Caco-2 (cell line): ENCODE measurements at regions not wholly inside any gene's neighbourhood (a gene's known extent, or its start where the extent isn't known, plus 50 kb on each side); places are given as distances from the start of the nearest gene placed in this dataset.

ENCODE experiments used
- BruUV-seq: library from RNA; stranded (reverse); fragments of 400-500 nt; replicated peaks from 2 replicates; lab custom pipeline; 2021; lab: Mats Ljungman, UMichigan
- CTCF ChIA-PET: fragments of 300-600 bp; sonication (Branson Sonifier 250); formaldehyde crosslinking; loops from one replicate; lab custom pipeline; 2022; ENCODE audit warnings: antibody characterized with exemption; lab: Charles Lee
- POLR2A ChIA-PET: fragments of 300-600 bp; sonication (Branson Sonifier 250); formaldehyde crosslinking; loops from one replicate; lab custom pipeline; 2022; ENCODE audit warnings: antibody characterized with exemption; lab: Charles Lee
- DNase-seq, 2 experiments: peaks; one replicate each; pipeline versions ENCODE4 v3.0.0 to v3.0.0-alpha.2; 2020 to 2022
- H3K27me3 ChIP-seq: replicated peaks from 2 replicates; pipeline ENCODE4 v1.6.0; 2011; ENCODE audit warnings: low read length; ENCODE audit not compliant: control insufficient read depth, insufficient read depth
- H3K36me3 ChIP-seq: 2 replicates; pipeline ENCODE4 v1.5.1; 2011; ENCODE audit warnings: low read length; ENCODE audit not compliant: control insufficient read depth, insufficient read depth
- H3K4me1 ChIP-seq: fragments of 250-450 bp; sonication (Bioruptor Pico); 2 replicates; pipeline ENCODE4 v1.5.1; 2020; ENCODE audit warnings: mild to moderate bottlenecking
- H3K4me3 ChIP-seq: 2 replicates; pipeline ENCODE4 v1.5.1; 2011; ENCODE audit warnings: low read depth, mild to moderate bottlenecking, control low read depth, low read length
- H3K9me3 ChIP-seq: fragments of 250-450 bp; sonication (Bioruptor Pico); 2 replicates; pipeline ENCODE4 v1.5.1; 2020; ENCODE audit warnings: mild to moderate bottlenecking, moderate library complexity
- H3K27ac Mint-ChIP-seq: one replicate; pipeline ENCODE4 v1.8.0; 2022; ENCODE audit warnings: mixed read lengths; ENCODE audit not compliant: unreplicated experiment
- H3K27me3 Mint-ChIP-seq: one replicate; pipeline ENCODE4 v1.8.0; 2022; ENCODE audit warnings: mixed read lengths; ENCODE audit not compliant: insufficient read depth, unreplicated experiment
- H3K36me3 Mint-ChIP-seq: one replicate; pipeline ENCODE4 v1.8.0; 2022; ENCODE audit warnings: mild to moderate bottlenecking, mixed read lengths; ENCODE audit not compliant: insufficient read depth, unreplicated experiment
- H3K4me1 Mint-ChIP-seq: one replicate; pipeline ENCODE4 v1.8.0; 2022; ENCODE audit warnings: low read depth, mixed read lengths; ENCODE audit not compliant: unreplicated experiment
- H3K4me3 Mint-ChIP-seq: one replicate; pipeline ENCODE4 v1.8.0; 2022; ENCODE audit warnings: mild to moderate bottlenecking, moderate library complexity, mixed read lengths; ENCODE audit not compliant: unreplicated experiment
- H3K9me3 Mint-ChIP-seq: one replicate; pipeline ENCODE4 v1.8.0; 2022; ENCODE audit warnings: mixed read lengths; ENCODE audit not compliant: unreplicated experiment
- intact Hi-C: fragments of 100-400 bp; cut with micrococcal nuclease; formaldehyde crosslinking; loops from one replicate; pipeline ENCODE4 v1.10.0; 2022; ENCODE audit not compliant: unreplicated experiment
- TF ChIP-seq, protein P1 (sequence below), 2 experiments: fragments of 200-600 bp in 1 of 2; IDR thresholded peaks; 1 replicate in 1 of 2; 2 replicates in 1 of 2; pipeline versions ENCODE4 v1.5.1 to v1.8.0; 2011 to 2022; ENCODE audit warnings: antibody characterized with exemption in 1 of 2, control low read depth in 1 of 2, inconsistent platforms in 1 of 2, low read depth in 1 of 2, low read length in 1 of 2, mild to moderate bottlenecking in 1 of 2, moderate library complexity in 1 of 2; ENCODE audit not compliant: insufficient read depth in 1 of 2, severe bottlenecking in 1 of 2, unreplicated experiment in 1 of 2

DNA sequence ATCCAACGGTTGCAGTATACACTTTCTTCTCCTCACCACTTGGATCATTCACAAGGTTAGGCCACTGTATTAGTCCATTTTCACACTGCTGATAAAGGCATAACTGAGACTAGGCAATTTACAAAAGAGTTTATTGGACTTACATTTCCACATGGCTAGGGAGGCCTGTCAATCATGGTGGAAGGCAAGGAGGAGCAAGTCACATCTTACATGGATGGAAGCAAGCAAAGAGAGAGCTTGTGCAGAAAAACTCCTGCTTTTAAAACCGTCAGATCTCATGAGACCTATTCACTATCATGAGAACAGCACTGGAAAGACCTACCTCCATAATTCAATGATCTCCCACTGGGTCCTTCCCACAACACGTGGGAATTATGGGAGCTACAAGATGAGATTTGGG, 81.8 kb upstream of the DAP start:
- TF ChIP-seq, protein P1, sequence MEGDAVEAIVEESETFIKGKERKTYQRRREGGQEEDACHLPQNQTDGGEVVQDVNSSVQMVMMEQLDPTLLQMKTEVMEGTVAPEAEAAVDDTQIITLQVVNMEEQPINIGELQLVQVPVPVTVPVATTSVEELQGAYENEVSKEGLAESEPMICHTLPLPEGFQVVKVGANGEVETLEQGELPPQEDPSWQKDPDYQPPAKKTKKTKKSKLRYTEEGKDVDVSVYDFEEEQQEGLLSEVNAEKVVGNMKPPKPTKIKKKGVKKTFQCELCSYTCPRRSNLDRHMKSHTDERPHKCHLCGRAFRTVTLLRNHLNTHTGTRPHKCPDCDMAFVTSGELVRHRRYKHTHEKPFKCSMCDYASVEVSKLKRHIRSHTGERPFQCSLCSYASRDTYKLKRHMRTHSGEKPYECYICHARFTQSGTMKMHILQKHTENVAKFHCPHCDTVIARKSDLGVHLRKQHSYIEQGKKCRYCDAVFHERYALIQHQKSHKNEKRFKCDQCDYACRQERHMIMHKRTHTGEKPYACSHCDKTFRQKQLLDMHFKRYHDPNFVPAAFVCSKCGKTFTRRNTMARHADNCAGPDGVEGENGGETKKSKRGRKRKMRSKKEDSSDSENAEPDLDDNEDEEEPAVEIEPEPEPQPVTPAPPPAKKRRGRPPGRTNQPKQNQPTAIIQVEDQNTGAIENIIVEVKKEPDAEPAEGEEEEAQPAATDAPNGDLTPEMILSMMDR (IDR thresholded peaks at IDR 0.05; ENCODE audit: insufficient read depth in 1 of 2, low read depth in 1 of 2, low read length in 1 of 2, severe bottlenecking in 1 of 2, unreplicated experiment in 1 of 2) = no peak
- Mint-ChIP-seq H3K27me3 (peaks cover 2% of the 10 kb centered on the region), H3K27ac (no peak overlapping the region), H3K4me1 (no peaks in the 10 kb centered on the region), H3K4me3 (no peak overlapping the region), H3K9me3 (peaks cover 10% of the 10 kb centered on the region), H3K36me3 (no peaks in the 10 kb centered on the region)
- no peak overlapping the region for H3K4me3 ChIP-seq
- H3K4me1 ChIP-seq = no peaks in the 10 kb centered on the region
- H3K27me3 ChIP-seq = no peaks in the 10 kb centered on the region
- H3K36me3 ChIP-seq = no peaks in the 10 kb centered on the region
- peaks cover 2% of the 10 kb centered on the region; the same call in 1 of the 2 replicates for H3K9me3 ChIP-seq
- ChIA-PET CTCF (no interaction called here), POLR2A (no interaction called here)
- DNase-seq = no peak
- intact Hi-C loops = no loop called here
- BruUV-seq = no TSS peak

DNA sequence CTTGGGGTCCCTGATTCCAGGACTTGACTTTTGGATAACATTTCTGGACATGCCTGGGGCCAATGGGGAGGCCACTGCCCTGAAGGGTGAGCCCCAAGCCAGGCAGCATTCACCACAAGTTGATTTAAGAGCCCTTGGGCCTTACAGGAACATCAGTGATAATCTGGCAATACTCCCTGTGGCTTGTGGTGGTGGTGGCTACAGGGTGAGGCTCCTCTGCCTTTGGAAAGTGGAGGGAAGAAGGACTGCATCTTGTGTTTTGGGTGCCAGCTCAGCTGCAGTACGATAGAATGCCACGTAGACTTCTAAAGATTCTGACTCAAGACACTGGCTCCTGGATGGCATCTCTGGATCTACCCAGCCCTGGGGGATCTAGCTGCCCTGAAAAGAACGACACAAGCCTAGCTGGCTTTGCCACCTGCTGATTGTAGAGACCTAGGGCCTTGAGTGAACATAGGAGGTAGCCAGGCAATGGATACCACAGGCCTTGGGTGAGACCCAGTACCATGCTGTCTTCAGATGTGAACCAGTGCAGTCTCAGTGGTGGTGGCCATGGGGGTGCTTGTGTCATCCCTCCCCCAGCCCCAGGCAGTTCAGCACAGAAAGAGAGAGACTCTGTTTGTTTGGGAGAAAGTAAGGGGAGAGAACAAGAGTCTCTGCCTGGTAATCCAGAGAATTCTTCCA, 79.0 kb upstream of the DAP start:
- BruUV-seq = no TSS peak

DNA sequence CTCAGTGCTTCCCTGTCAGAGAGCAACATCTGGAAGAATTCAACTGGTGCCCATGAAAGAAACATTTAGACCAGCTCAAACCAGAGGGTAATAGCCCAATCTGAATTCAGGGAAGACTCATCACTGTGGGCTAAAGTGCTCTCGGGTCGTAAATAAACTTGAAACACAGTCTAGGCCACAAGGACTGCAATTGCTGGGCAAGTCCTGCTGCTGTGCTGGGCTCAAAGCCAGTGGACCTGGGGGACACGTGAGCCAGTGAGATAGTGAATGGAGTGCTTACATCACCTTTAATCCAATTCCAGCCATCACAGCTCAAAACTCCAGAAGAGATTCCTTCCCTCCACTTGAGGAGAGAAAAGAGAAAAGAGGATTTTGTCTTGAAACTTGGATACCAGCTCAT, 78.1 kb upstream of the DAP start:
- ChIA-PET POLR2A (no interaction called here), CTCF (no interaction called here)
- TF ChIP-seq, protein P1 (IDR thresholded peaks at IDR 0.05; ENCODE audit: insufficient read depth in 1 of 2, low read depth in 1 of 2, low read length in 1 of 2, severe bottlenecking in 1 of 2, unreplicated experiment in 1 of 2) = no peak
- no peaks in the 10 kb centered on the region for H3K9me3 ChIP-seq
- H3K36me3 ChIP-seq = no peaks in the 10 kb centered on the region
- H3K27me3 Mint-ChIP-seq = no peaks in the 10 kb centered on the region
- DNase-seq = no peak
- no peaks in the 10 kb centered on the region for H3K36me3 Mint-ChIP-seq
- H3K4me3 ChIP-seq = no peak overlapping the region
- no TSS peak for BruUV-seq
- intact Hi-C loops = no loop called here
- H3K27ac Mint-ChIP-seq = no peak overlapping the region
- H3K4me1 ChIP-seq = no peaks in the 10 kb centered on the region
- no peak overlapping the region for H3K4me3 Mint-ChIP-seq
- peaks cover under 1% of the 10 kb centered on the region for H3K9me3 Mint-ChIP-seq
- H3K27me3 ChIP-seq = no peaks in the 10 kb centered on the region
- H3K4me1 Mint-ChIP-seq = peaks cover under 1% of the 10 kb centered on the region

More for the DNA sequence above, 79.0 kb upstream of the DAP start:
- H3K27ac Mint-ChIP-seq = no peak overlapping the region
- Histone ChIP-seq H3K27me3 (no peaks in the 10 kb centered on the region), H3K4me3 (no peak overlapping the region), H3K9me3 (no peaks in the 10 kb centered on the region), H3K4me1 (no peaks in the 10 kb centered on the region), H3K36me3 (no peaks in the 10 kb centered on the region)
- intact Hi-C loops = no loop called here
- ChIA-PET CTCF (no interaction called here), POLR2A (no interaction called here)
- TF ChIP-seq, protein P1 (IDR thresholded peaks at IDR 0.05; ENCODE audit: insufficient read depth in 1 of 2, low read depth in 1 of 2, low read length in 1 of 2, severe bottlenecking in 1 of 2, unreplicated experiment in 1 of 2) = no peak
- H3K36me3 Mint-ChIP-seq = no peaks in the 10 kb centered on the region
- no peaks in the 10 kb centered on the region for H3K27me3 Mint-ChIP-seq
- peaks cover 10% of the 10 kb centered on the region for H3K9me3 Mint-ChIP-seq
- no peaks in the 10 kb centered on the region for H3K4me1 Mint-ChIP-seq
- H3K4me3 Mint-ChIP-seq = no peak overlapping the region
- DNase-seq = no peak
